Memory B cell (primary cell): ENCODE measurements at regions not wholly inside any gene's neighbourhood (a gene's known extent, or its start where the extent isn't known, plus 50 kb on each side); places are given as distances from the start of the nearest gene placed in this dataset.
"Not testable (repeated sequence)": the region's sequence is repeated elsewhere in the genome, so short reads cannot be mapped to it uniquely, and the experiment has no call there.

Experiments
- ATAC-seq: fragments of 150-1000 bp; cut with Tn5 transposase; 2 replicates; pipeline ENCODE4 v1.10.0; 2021; ENCODE audit warnings: low read depth, mild to moderate bottlenecking, moderate library complexity
- DNase-seq, 2 donors: peaks; one replicate each; pipeline ENCODE4 v3.0.0; 2022; ENCODE audit warnings: low spot score in 2 of 2
- H3K27ac Mint-ChIP-seq: one replicate; pipeline ENCODE4 v1.8.0; 2022; ENCODE audit warnings: mild to moderate bottlenecking, moderate library complexity, mixed read lengths
- H3K27me3 Mint-ChIP-seq: one replicate; pipeline ENCODE4 v1.8.0; 2022; ENCODE audit warnings: mixed read lengths
- H3K36me3 Mint-ChIP-seq: one replicate; pipeline ENCODE4 v1.8.0; 2022; ENCODE audit warnings: mild to moderate bottlenecking, mixed read lengths
- H3K4me1 Mint-ChIP-seq: one replicate; pipeline ENCODE4 v1.8.0; 2022; ENCODE audit warnings: mixed read lengths
- H3K4me3 Mint-ChIP-seq: one replicate; pipeline ENCODE4 v1.8.0; 2022; ENCODE audit warnings: mild to moderate bottlenecking, moderate library complexity, mixed read lengths
- H3K9me3 Mint-ChIP-seq: one replicate; pipeline ENCODE4 v1.8.0; 2022; ENCODE audit warnings: mixed read lengths

GRCh38 chr14:66234411-66234810 lies 251.8 kb upstream of the CCDC196 start:
- H3K4me1 Mint-ChIP-seq = peaks cover 5% of the 10 kb centered on the region
- H3K27me3 Mint-ChIP-seq = peaks cover 7% of the 10 kb centered on the region
- DNase-seq (no peak), ATAC-seq (no peak)
- H3K4me3 Mint-ChIP-seq = no peak overlapping the region
- H3K27ac Mint-ChIP-seq = no peak overlapping the region
- no peaks in the 10 kb centered on the region for H3K9me3 Mint-ChIP-seq
- peaks cover 3% of the 10 kb centered on the region for H3K36me3 Mint-ChIP-seq

GRCh38 chr14:66237741-66238140 lies 248.4 kb upstream of the CCDC196 start:
- Mint-ChIP-seq H3K4me1 (no peaks in the 10 kb centered on the region), H3K36me3 (no peaks in the 10 kb centered on the region), H3K4me3 (no peak overlapping the region), H3K27ac (no peak overlapping the region), H3K27me3 (peaks cover 9% of the 10 kb centered on the region), H3K9me3 (no peaks in the 10 kb centered on the region)
- ATAC-seq (no peak), DNase-seq (no peak)

- Mint-ChIP-seq H3K27me3 (peaks cover 7% of the 10 kb centered on the region), H3K36me3 (no peaks in the 10 kb centered on the region), H3K27ac (no peak overlapping the region), H3K9me3 (no peaks in the 10 kb centered on the region), H3K4me1 (no peaks in the 10 kb centered on the region), H3K4me3 (no peak overlapping the region)
- no peak for DNase-seq
- no peak for ATAC-seq
Observed at GRCh38 chr14:66238969-66239368, 247.2 kb upstream of the CCDC196 start.

- Mint-ChIP-seq H3K9me3 (no peaks in the 10 kb centered on the region), H3K4me3 (no peak overlapping the region), H3K27me3 (peaks cover 7% of the 10 kb centered on the region), H3K4me1 (no peaks in the 10 kb centered on the region), H3K36me3 (no peaks in the 10 kb centered on the region), H3K27ac (no peak overlapping the region)
- DNase-seq (no peak), ATAC-seq (no peak)
Observed at GRCh38 chr14:66239589-66239988, 246.6 kb upstream of the CCDC196 start.

GRCh38 chr14:66240105-66240504 lies 246.1 kb upstream of the CCDC196 start:
- ATAC-seq (no peak), DNase-seq (no peak)
- H3K36me3 Mint-ChIP-seq = no peaks in the 10 kb centered on the region

GRCh38 chr14:66242001-66242400 lies 244.2 kb upstream of the CCDC196 start:
- H3K27ac Mint-ChIP-seq = no peak overlapping the region
- H3K9me3 Mint-ChIP-seq = no peaks in the 10 kb centered on the region
- no peak for DNase-seq
- no peaks in the 10 kb centered on the region for H3K4me1 Mint-ChIP-seq
- peaks cover 5% of the 10 kb centered on the region for H3K27me3 Mint-ChIP-seq
- H3K4me3 Mint-ChIP-seq = no peak overlapping the region
- no peak for ATAC-seq
- H3K36me3 Mint-ChIP-seq = no peaks in the 10 kb centered on the region

More at GRCh38 chr14:66240105-66240504, 246.1 kb upstream of the CCDC196 start:
- H3K27me3 Mint-ChIP-seq = peaks cover 7% of the 10 kb centered on the region
- no peak overlapping the region for H3K27ac Mint-ChIP-seq
- H3K4me3 Mint-ChIP-seq = no peak overlapping the region
- no peaks in the 10 kb centered on the region for H3K4me1 Mint-ChIP-seq
- H3K9me3 Mint-ChIP-seq = no peaks in the 10 kb centered on the region

- no peaks in the 10 kb centered on the region for H3K4me1 Mint-ChIP-seq
- no peak overlapping the region for H3K27ac Mint-ChIP-seq
- H3K4me3 Mint-ChIP-seq = no peak overlapping the region
- ATAC-seq (no peak), DNase-seq (no peak)
- H3K27me3 Mint-ChIP-seq = peaks cover 3% of the 10 kb centered on the region
- no peaks in the 10 kb centered on the region for H3K9me3 Mint-ChIP-seq
- H3K36me3 Mint-ChIP-seq = no peaks in the 10 kb centered on the region
Observed at GRCh38 chr14:66244834-66245233, 241.3 kb upstream of the CCDC196 start.

GRCh38 chr14:66247662-66248193 lies 238.4 kb upstream of the CCDC196 start:
- DNase-seq = no peak
- no peak overlapping the region for H3K27ac Mint-ChIP-seq
- no peak for ATAC-seq
- H3K4me3 Mint-ChIP-seq = no peak overlapping the region
- H3K36me3 Mint-ChIP-seq = no peaks in the 10 kb centered on the region
- peaks cover 3% of the 10 kb centered on the region for H3K27me3 Mint-ChIP-seq
- no peaks in the 10 kb centered on the region for H3K4me1 Mint-ChIP-seq
- no peaks in the 10 kb centered on the region for H3K9me3 Mint-ChIP-seq

- DNase-seq (no peak), ATAC-seq (no peak)
- Mint-ChIP-seq H3K27ac (no peak overlapping the region), H3K27me3 (peaks cover 3% of the 10 kb centered on the region), H3K4me3 (no peak overlapping the region), H3K9me3 (no peaks in the 10 kb centered on the region), H3K36me3 (no peaks in the 10 kb centered on the region), H3K4me1 (no peaks in the 10 kb centered on the region)
Observed at GRCh38 chr14:66248256-66248655, 237.9 kb upstream of the CCDC196 start.

- no peak overlapping the region for H3K4me3 Mint-ChIP-seq
- no peaks in the 10 kb centered on the region for H3K36me3 Mint-ChIP-seq
- no peak overlapping the region for H3K27ac Mint-ChIP-seq
- peaks cover 2% of the 10 kb centered on the region for H3K27me3 Mint-ChIP-seq
- ATAC-seq (no peak), DNase-seq (no peak)
- H3K4me1 Mint-ChIP-seq = no peaks in the 10 kb centered on the region
- no peaks in the 10 kb centered on the region for H3K9me3 Mint-ChIP-seq
Observed at GRCh38 chr14:66249544-66249943, 236.6 kb upstream of the CCDC196 start.

GRCh38 chr14:66254038-66254437 lies 232.1 kb upstream of the CCDC196 start:
- DNase-seq (no peak), ATAC-seq (no peak)
- no peaks in the 10 kb centered on the region for H3K36me3 Mint-ChIP-seq
- no peak overlapping the region for H3K27ac Mint-ChIP-seq
- H3K9me3 Mint-ChIP-seq = no peaks in the 10 kb centered on the region
- no peaks in the 10 kb centered on the region for H3K27me3 Mint-ChIP-seq
- no peak overlapping the region for H3K4me3 Mint-ChIP-seq
- no peaks in the 10 kb centered on the region for H3K4me1 Mint-ChIP-seq

GRCh38 chr14:66268802-66269334 lies 217.3 kb upstream of the CCDC196 start:
- Mint-ChIP-seq H3K27me3 (peaks cover 5% of the 10 kb centered on the region), H3K4me3 (no peak overlapping the region), H3K36me3 (peaks cover 2% of the 10 kb centered on the region), H3K27ac (no peak overlapping the region), H3K9me3 (no peaks in the 10 kb centered on the region), H3K4me1 (no peaks in the 10 kb centered on the region)
- DNase-seq (no peak), ATAC-seq (no peak)

GRCh38 chr14:66272221-66272620 lies 213.9 kb upstream of the CCDC196 start:
- Mint-ChIP-seq H3K4me3 (no peak overlapping the region), H3K36me3 (no peaks in the 10 kb centered on the region), H3K9me3 (no peaks in the 10 kb centered on the region), H3K4me1 (no peaks in the 10 kb centered on the region), H3K27ac (no peak overlapping the region), H3K27me3 (peaks cover 3% of the 10 kb centered on the region)
- DNase-seq (no peak), ATAC-seq (no peak)

- H3K27ac Mint-ChIP-seq = no peak overlapping the region
- peaks cover 3% of the 10 kb centered on the region for H3K27me3 Mint-ChIP-seq
- no peak for DNase-seq
- no peak overlapping the region for H3K4me3 Mint-ChIP-seq
- no peaks in the 10 kb centered on the region for H3K4me1 Mint-ChIP-seq
- ATAC-seq = no peak
- no peaks in the 10 kb centered on the region for H3K9me3 Mint-ChIP-seq
- H3K36me3 Mint-ChIP-seq = no peaks in the 10 kb centered on the region
Observed at GRCh38 chr14:66273261-66273832, 212.8 kb upstream of the CCDC196 start.

GRCh38 chr14:66278418-66278817 lies 207.8 kb upstream of the CCDC196 start:
- H3K27me3 Mint-ChIP-seq, H3K27ac Mint-ChIP-seq, DNase-seq, H3K4me3 Mint-ChIP-seq, H3K9me3 Mint-ChIP-seq, H3K4me1 Mint-ChIP-seq, H3K36me3 Mint-ChIP-seq, ATAC-seq: not testable (repeated sequence)
